ENCODE measurements at regions not wholly inside any gene's neighbourhood (a gene's known extent, or its start where the extent isn't known, plus 50 kb on each side); places are given as distances from the start of the nearest gene placed in this dataset.

- TF ChIP-seq CTCF (conservative IDR thresholded peaks at IDR 0.05) (no peak), ZFX (IDR thresholded peaks at IDR 0.05) (no peak)
Measured at GRCh38 chr9:16347886-16348285, 522.6 kb downstream of the BNC2 start.
